ENCODE measurements at regions not wholly inside any gene's neighbourhood (a gene's known extent, or its start where the extent isn't known, plus 50 kb on each side); places are given as distances from the start of the nearest gene placed in this dataset.

DNA sequence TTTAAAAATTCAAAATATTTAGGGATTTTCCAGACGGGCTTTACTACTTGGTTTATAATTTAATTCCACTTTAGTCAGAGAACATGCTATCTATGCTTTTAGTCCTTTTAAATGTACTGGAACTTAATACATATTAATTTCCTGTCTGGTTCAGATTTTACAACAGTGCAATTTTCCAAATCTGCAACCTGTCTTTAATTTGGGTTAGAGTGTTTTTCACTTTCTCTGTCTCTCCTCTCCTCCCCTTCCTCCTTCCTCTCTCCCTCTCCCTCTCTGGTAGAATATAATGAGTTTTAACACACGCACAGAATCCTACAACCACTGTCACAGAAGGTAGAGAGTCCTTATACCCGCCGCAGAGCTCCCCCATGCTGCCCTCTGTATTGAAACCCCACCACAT, 950.7 kb downstream of the BRD1 start:
- TF ChIP-seq EZH2 (IDR thresholded peaks at IDR 0.05; ENCODE audit: borderline replicate concordance, insufficient read depth, low read depth, low read length, poor library complexity, severe bottlenecking) = no peak
- TF ChIP-seq, protein P1, sequence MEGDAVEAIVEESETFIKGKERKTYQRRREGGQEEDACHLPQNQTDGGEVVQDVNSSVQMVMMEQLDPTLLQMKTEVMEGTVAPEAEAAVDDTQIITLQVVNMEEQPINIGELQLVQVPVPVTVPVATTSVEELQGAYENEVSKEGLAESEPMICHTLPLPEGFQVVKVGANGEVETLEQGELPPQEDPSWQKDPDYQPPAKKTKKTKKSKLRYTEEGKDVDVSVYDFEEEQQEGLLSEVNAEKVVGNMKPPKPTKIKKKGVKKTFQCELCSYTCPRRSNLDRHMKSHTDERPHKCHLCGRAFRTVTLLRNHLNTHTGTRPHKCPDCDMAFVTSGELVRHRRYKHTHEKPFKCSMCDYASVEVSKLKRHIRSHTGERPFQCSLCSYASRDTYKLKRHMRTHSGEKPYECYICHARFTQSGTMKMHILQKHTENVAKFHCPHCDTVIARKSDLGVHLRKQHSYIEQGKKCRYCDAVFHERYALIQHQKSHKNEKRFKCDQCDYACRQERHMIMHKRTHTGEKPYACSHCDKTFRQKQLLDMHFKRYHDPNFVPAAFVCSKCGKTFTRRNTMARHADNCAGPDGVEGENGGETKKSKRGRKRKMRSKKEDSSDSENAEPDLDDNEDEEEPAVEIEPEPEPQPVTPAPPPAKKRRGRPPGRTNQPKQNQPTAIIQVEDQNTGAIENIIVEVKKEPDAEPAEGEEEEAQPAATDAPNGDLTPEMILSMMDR (IDR thresholded peaks at IDR 0.05) = no peak
